HG02938 (cell line): ENCODE measurements at regions not wholly inside any gene's neighbourhood (a gene's known extent, or its start where the extent isn't known, plus 50 kb on each side); places are given as distances from the start of the nearest gene placed in this dataset.
A peak's percentile ranks its signal among the peaks of the same experiment; 100 is the strongest.
"Not testable (repeated sequence)": the region's sequence is repeated elsewhere in the genome, so short reads cannot be mapped to it uniquely, and the experiment has no call there.

Experiments
- ATAC-seq: cut with Tn5 transposase; IDR thresholded peaks from one replicate; pipeline ENCODE4 v1.9.1; 2021; ENCODE audit warnings: mild to moderate bottlenecking, moderate library complexity; ENCODE audit not compliant: unreplicated experiment

GRCh38 chr12:61919686-61920085, 340.5 kb upstream of the USP15 start:
- ATAC-seq: no peak

- no peak for ATAC-seq
Measured at GRCh38 chr12:61920230-61920629, 340.0 kb upstream of the USP15 start.

- ATAC-seq: no peak
Measured at GRCh38 chr12:61923152-61923551, 337.1 kb upstream of the USP15 start.

- ATAC-seq: no peak
Measured at GRCh38 chr12:61934564-61934963, 325.6 kb upstream of the USP15 start.

- ATAC-seq: no peak
Measured at GRCh38 chr12:61939977-61940376, 320.2 kb upstream of the USP15 start.

- ATAC-seq: no peak
Measured at GRCh38 chr12:61956545-61956944, 303.7 kb upstream of the USP15 start.

GRCh38 chr12:61974461-61974860, 285.7 kb upstream of the USP15 start:
- ATAC-seq: no peak

GRCh38 chr12:61985830-61986229, 274.4 kb upstream of the USP15 start:
- no peak for ATAC-seq

- ATAC-seq: no peak
Measured at GRCh38 chr12:61987173-61987572, 273.0 kb upstream of the USP15 start.

- no peak for ATAC-seq
Measured at GRCh38 chr12:61991661-61992060, 268.5 kb upstream of the USP15 start.

GRCh38 chr12:61993734-61994345, 266.4 kb upstream of the USP15 start:
- peak; percentile 87 for ATAC-seq

GRCh38 chr12:61996717-61997116, 263.5 kb upstream of the USP15 start:
- ATAC-seq: no peak

GRCh38 chr12:61998791-61999190, 261.4 kb upstream of the USP15 start:
- ATAC-seq: no peak

GRCh38 chr12:61999311-61999710, 260.9 kb upstream of the USP15 start:
- no peak for ATAC-seq

GRCh38 chr12:62001424-62001823, 258.8 kb upstream of the USP15 start:
- ATAC-seq: no peak

- ATAC-seq: no peak
Measured at GRCh38 chr12:62003226-62003625, 257.0 kb upstream of the USP15 start.

- ATAC-seq: no peak
Measured at GRCh38 chr12:62003701-62004100, 256.5 kb upstream of the USP15 start.

- no peak for ATAC-seq
Measured at GRCh38 chr12:62005615-62006014, 254.6 kb upstream of the USP15 start.

- ATAC-seq: no peak
Measured at GRCh38 chr12:62006076-62006732, 254.0 kb upstream of the USP15 start.

GRCh38 chr12:62008703-62009102, 251.5 kb upstream of the USP15 start:
- no peak for ATAC-seq

- ATAC-seq: no peak
Measured at GRCh38 chr12:62009445-62009844, 250.8 kb upstream of the USP15 start.

- not testable (repeated sequence) for ATAC-seq
Measured at GRCh38 chr12:62010331-62010906, 249.8 kb upstream of the USP15 start.
